Omental fat pad (tissue), 3 donors: ENCODE measurements at regions not wholly inside any gene's neighbourhood (a gene's known extent, or its start where the extent isn't known, plus 50 kb on each side); places are given as distances from the start of the nearest gene placed in this dataset.

Experiments
- ATAC-seq: fragments of 150-250 bp; one replicate; pipeline ENCODE4 v1.9.1; 2016; ENCODE audit warnings: mild to moderate bottlenecking, moderate library complexity; ENCODE audit not compliant: low FRiP score
- DNase-seq: peaks from one replicate; pipeline ENCODE4 v3.0.0-alpha.2; 2019; ENCODE audit warnings: low spot score
- CTCF ChIP-seq, 3 donors: fragments of 450-650 bp; IDR thresholded peaks; one replicate each; pipeline ENCODE4 v1.5.1; 2016 to 2017; ENCODE audit warnings: antibody characterized with exemption in 3 of 3, mild to moderate bottlenecking in 3 of 3, moderate library complexity in 2 of 3

- TF ChIP-seq CTCF (IDR thresholded peaks at IDR 0.05), result no peak
- DNase-seq (no peak), ATAC-seq (no peak)
These were observed 141.0 kb downstream of the ASB9 start for GRCh38 chrX:15128861-15129260.

GRCh38 chrX:15127010-15127409, 142.9 kb downstream of the ASB9 start:
- no peak for DNase-seq
- no peak for TF ChIP-seq CTCF (IDR thresholded peaks at IDR 0.05)
- ATAC-seq, result no peak

GRCh38 chrX:15116900-15117299, 153.0 kb downstream of the ASB9 start:
- no peak for ATAC-seq
- TF ChIP-seq CTCF (IDR thresholded peaks at IDR 0.05), result no peak
- no peak for DNase-seq

GRCh38 chrX:15114743-15115566, 154.9 kb downstream of the ASB9 start:
- ATAC-seq (no peak), DNase-seq (no peak)
- TF ChIP-seq CTCF (IDR thresholded peaks at IDR 0.05), result no peak

- DNase-seq (no peak), ATAC-seq (no peak)
- no peak for TF ChIP-seq CTCF (IDR thresholded peaks at IDR 0.05)
These were observed 162.4 kb downstream of the ASB9 start for GRCh38 chrX:15107367-15107988.

GRCh38 chrX:15098505-15098904, 171.4 kb downstream of the ASB9 start:
- no peak for DNase-seq
- no peak for TF ChIP-seq CTCF (IDR thresholded peaks at IDR 0.05)

GRCh38 chrX:15087747-15088146, 182.1 kb downstream of the ASB9 start:
- no peak for ATAC-seq
- DNase-seq, result no peak
- no peak for TF ChIP-seq CTCF (IDR thresholded peaks at IDR 0.05)

More at GRCh38 chrX:15098505-15098904, 171.4 kb downstream of the ASB9 start:
- no peak for ATAC-seq
